ENCODE measurements at regions not wholly inside any gene's neighbourhood (a gene's known extent, or its start where the extent isn't known, plus 50 kb on each side); places are given as distances from the start of the nearest gene placed in this dataset.

- H3K36me3 Mint-ChIP-seq (ENCODE audit: insufficient read depth, unreplicated experiment) = no peaks in the 10 kb centered on the region
- no peak for DNase-seq (ENCODE audit: unreplicated experiment)
- H3K9me3 Mint-ChIP-seq (ENCODE audit: unreplicated experiment) = peaks cover 8% of the 10 kb centered on the region
- ChIA-PET POLR2A (no interaction called here), CTCF (interaction anchor here (0.6 kb wide), 1 partner anchor 68 kb away, joined by 4 read pairs; no protein-coding TSS in a partner anchor)
- no peak overlapping the region for H3K4me3 Mint-ChIP-seq (ENCODE audit: unreplicated experiment)
- intact Hi-C loops (cut with micrococcal nuclease) = no loop called here
- TF ChIP-seq CTCF (IDR thresholded peaks at IDR 0.05; ENCODE audit: unreplicated experiment) = no peak
- H3K4me1 Mint-ChIP-seq (ENCODE audit: insufficient read depth, unreplicated experiment) = no peaks in the 10 kb centered on the region
- no peak overlapping the region for H3K27ac Mint-ChIP-seq (ENCODE audit: low read depth, unreplicated experiment)
- no TSS peak for BruUV-seq (replicated peaks)
- H3K27me3 Mint-ChIP-seq (ENCODE audit: insufficient read depth, unreplicated experiment) = no peaks in the 10 kb centered on the region
These were observed 136.3 kb upstream of the XYLT1 start for GRCh38 chr16:17607075-17607509.

GRCh38 chr16:17606460-17606859 is 135.7 kb upstream of the XYLT1 start:
- H3K27me3 Mint-ChIP-seq (ENCODE audit: insufficient read depth, unreplicated experiment) = no peaks in the 10 kb centered on the region
- no peaks in the 10 kb centered on the region for H3K36me3 Mint-ChIP-seq (ENCODE audit: insufficient read depth, unreplicated experiment)
- TF ChIP-seq CTCF (IDR thresholded peaks at IDR 0.05; ENCODE audit: unreplicated experiment) = no peak
- H3K27ac Mint-ChIP-seq (ENCODE audit: low read depth, unreplicated experiment) = no peak overlapping the region
- intact Hi-C loops (cut with micrococcal nuclease) = no loop called here
- no peaks in the 10 kb centered on the region for H3K4me1 Mint-ChIP-seq (ENCODE audit: insufficient read depth, unreplicated experiment)
- H3K9me3 Mint-ChIP-seq (ENCODE audit: unreplicated experiment) = peaks cover 8% of the 10 kb centered on the region
- no peak for DNase-seq (ENCODE audit: unreplicated experiment)
- POLR2A ChIA-PET = no interaction called here
- no TSS peak for BruUV-seq (replicated peaks)
- no peak overlapping the region for H3K4me3 Mint-ChIP-seq (ENCODE audit: unreplicated experiment)
- CTCF ChIA-PET = interaction anchor here (0.6 kb wide), 1 partner anchor 69 kb away, joined by 4 read pairs; no protein-coding TSS in a partner anchor

GRCh38 chr16:17605784-17606183 is 135.0 kb upstream of the XYLT1 start:
- Mint-ChIP-seq H3K9me3 (ENCODE audit: unreplicated experiment) (peaks cover 6% of the 10 kb centered on the region), H3K36me3 (ENCODE audit: insufficient read depth, unreplicated experiment) (no peaks in the 10 kb centered on the region), H3K4me3 (ENCODE audit: unreplicated experiment) (no peak overlapping the region), H3K4me1 (ENCODE audit: insufficient read depth, unreplicated experiment) (no peaks in the 10 kb centered on the region), H3K27me3 (ENCODE audit: insufficient read depth, unreplicated experiment) (no peaks in the 10 kb centered on the region), H3K27ac (ENCODE audit: low read depth, unreplicated experiment) (no peak overlapping the region)
- no TSS peak for BruUV-seq (replicated peaks)
- TF ChIP-seq CTCF (IDR thresholded peaks at IDR 0.05; ENCODE audit: unreplicated experiment) = no peak
- ChIA-PET POLR2A (no interaction called here), CTCF (no interaction called here)
- intact Hi-C loops (cut with micrococcal nuclease) = no loop called here
- no peak for DNase-seq (ENCODE audit: unreplicated experiment)

GRCh38 chr16:17603626-17604025 is 132.9 kb upstream of the XYLT1 start:
- H3K27me3 Mint-ChIP-seq (ENCODE audit: insufficient read depth, unreplicated experiment) = no peaks in the 10 kb centered on the region
- no peaks in the 10 kb centered on the region for H3K4me1 Mint-ChIP-seq (ENCODE audit: insufficient read depth, unreplicated experiment)
- intact Hi-C loops (cut with micrococcal nuclease) = no loop called here
- no peak for TF ChIP-seq CTCF (IDR thresholded peaks at IDR 0.05; ENCODE audit: unreplicated experiment)
- CTCF ChIA-PET = interaction anchor here (0.6 kb wide), 1 partner anchor 19 kb away, joined by 3 read pairs; no protein-coding TSS in a partner anchor
- no peak overlapping the region for H3K4me3 Mint-ChIP-seq (ENCODE audit: unreplicated experiment)
- POLR2A ChIA-PET = no interaction called here
- H3K9me3 Mint-ChIP-seq (ENCODE audit: unreplicated experiment) = peaks cover 8% of the 10 kb centered on the region
- no peaks in the 10 kb centered on the region for H3K36me3 Mint-ChIP-seq (ENCODE audit: insufficient read depth, unreplicated experiment)
- no TSS peak for BruUV-seq (replicated peaks)
- H3K27ac Mint-ChIP-seq (ENCODE audit: low read depth, unreplicated experiment) = no peak overlapping the region
- no peak for DNase-seq (ENCODE audit: unreplicated experiment)

Data from MCF 10A (cell line).